ENCODE measurements at regions not wholly inside any gene's neighbourhood (a gene's known extent, or its start where the extent isn't known, plus 50 kb on each side); places are given as distances from the start of the nearest gene placed in this dataset.

- Histone ChIP-seq H4K91ac (replicated peaks; ENCODE audit: insufficient read length, low read length) (no peak overlapping the region), H3K27ac (ENCODE audit: low read depth, low read length) (no peak overlapping the region), H2BK15ac (ENCODE audit: low read length) (no peak overlapping the region), H2BK120ac (replicated peaks; ENCODE audit: low read depth, low read length) (no peak overlapping the region), H4K20me1 (replicated peaks in 1 of 2; ENCODE audit: control insufficient read depth in 1 of 2, insufficient read depth in 2 of 2, low read length in 2 of 2) (no peaks in the 10 kb centered on the region), H2BK12ac (ENCODE audit: low read depth, low read length) (no peak overlapping the region), H3K14ac (ENCODE audit: insufficient read length) (no peak overlapping the region), H3K4me2 (ENCODE audit: insufficient read depth in 1 of 2, low read depth in 2 of 2, low read length in 2 of 2) (no peak overlapping the region), H3K18ac (ENCODE audit: extremely low read depth, low read length) (no peak overlapping the region), H3K4ac (replicated peaks; ENCODE audit: insufficient read length, low read depth, low read length) (no peak overlapping the region), H3K27me3 (replicated peaks in 1 of 4; ENCODE audit: control insufficient read depth in 3 of 4, extremely low read depth in 1 of 4, insufficient read depth in 3 of 4, low read length in 3 of 4) (no peaks in the 10 kb centered on the region), H3K56ac (replicated peaks; ENCODE audit: insufficient read length, low read depth, low read length) (no peak overlapping the region), H3K79me2 (ENCODE audit: control insufficient read depth in 1 of 2, insufficient read depth in 2 of 2, low read length in 2 of 2) (no peaks in the 10 kb centered on the region), H3K4me1 (replicated peaks in 1 of 4; ENCODE audit: control insufficient read depth in 3 of 4, insufficient read depth in 4 of 4, low read length in 3 of 4) (peaks cover 3 to 11% (median 5%) of the 10 kb centered on the region in 4 experiments; a peak in 6 of 7 replicates), H3K9ac (replicated peaks in 1 of 4; ENCODE audit: extremely low read depth in 1 of 4, low read depth in 3 of 4, low read length in 3 of 4) (no peak overlapping the region), H3K4me3 (ENCODE audit: extremely low read depth in 1 of 4, insufficient read depth in 2 of 4, low read depth in 3 of 4, low read length in 4 of 4) (no peak overlapping the region), H2BK20ac (ENCODE audit: low read length) (no peak overlapping the region), H2BK5ac (ENCODE audit: low read depth, low read length) (no peak overlapping the region), H2AFZ (ENCODE audit: low read length) (no peak overlapping the region; the same call in 1 of the 2 replicates), H3K79me1 (ENCODE audit: low read depth, low read length) (no peaks in the 10 kb centered on the region), H4K5ac (ENCODE audit: insufficient read length, low read depth, low read length) (no peak overlapping the region), H2AK5ac (ENCODE audit: low read depth, low read length) (no peak overlapping the region), H3K23me2 (ENCODE audit: low read depth, low read length) (no peaks in the 10 kb centered on the region; the same call in 1 of the 2 replicates), H3K36me3 (ENCODE audit: control insufficient read depth in 2 of 4, insufficient read depth in 4 of 4, low read length in 3 of 4) (no peaks in the 10 kb centered on the region), H4K8ac (ENCODE audit: extremely low read depth, insufficient read depth, low read length) (no peak overlapping the region), H3K23ac (ENCODE audit: insufficient read length) (no peak overlapping the region), H3K9me3 (ENCODE audit: insufficient read depth in 2 of 2, low read depth in 1 of 2, low read length in 1 of 2) (no peaks in the 10 kb centered on the region; a peak in 1 of 4 replicates)
- DNase-seq (ENCODE audit: low read depth in 1 of 2, low spot score in 2 of 2) (no peak), FAIRE-seq (no peak)
- WGBS, 2 experiments (ENCODE audit: extremely low coverage in 1 of 2, insufficient coverage in 1 of 2, insufficient read length in 1 of 2, insufficient replicate concordance in 2 of 2, low coverage in 1 of 2, low lambda C conversion rate in 2 of 2, missing lambda C conversion rate in 1 of 2) = 92% methylated on average over 3 of the region's 3 CpGs; no CpG with 5 or more reads in 1 of the 2 experiments
- CTCF ChIA-PET (ENCODE audit: partially characterized antibody) = interaction anchor here (1.2 to 6.1 kb wide), 3 partner anchors 8 to 304 kb away, joined by 3 to 37 read pairs (median 6); no protein-coding TSS in a partner anchor
- POLR2A ChIA-PET (ENCODE audit: partially characterized antibody) = no interaction called here
- TF ChIP-seq HDAC6 (IDR thresholded peaks at IDR 0.05; ENCODE audit: low read depth, low read length) = no peak
- no peak for TF ChIP-seq ATF2 (IDR thresholded peaks at IDR 0.05; ENCODE audit: low read length)
- no peak for TF ChIP-seq CHD1 (IDR thresholded peaks at IDR 0.05; ENCODE audit: low read depth, low read length)
- no peak for TF ChIP-seq MAFK (IDR thresholded peaks at IDR 0.05; ENCODE audit: low read depth, low read length)
- TF ChIP-seq TBP (IDR thresholded peaks at IDR 0.05; ENCODE audit: low read depth, low read length) = no peak
These were observed 64.3 kb downstream of the SCN11A start for GRCh38 chr3:38987456-38987855.

Data from H1 (cell line).